B cell (primary cell): ENCODE measurements at regions not wholly inside any gene's neighbourhood (a gene's known extent, or its start where the extent isn't known, plus 50 kb on each side); places are given as distances from the start of the nearest gene placed in this dataset.

ENCODE experiments used
- ATAC-seq: fragments of 200-7000 bp; cut with Tn5 transposase; one replicate; pipeline ENCODE4 v1.10.0; 2021; ENCODE audit warnings: low read depth, mild to moderate bottlenecking, moderate number of reproducible peaks, moderate library complexity
- CTCF ChIA-PET: fragments of 350-600 bp; sonication (Branson Sonifier 250); formaldehyde crosslinking; loops from one replicate; lab custom pipeline; 2021; ENCODE audit warnings: antibody characterized with exemption, inconsistent platforms; lab: Charles Lee
- POLR2A ChIA-PET: fragments of 350-600 bp; sonication (Branson Sonifier 250); formaldehyde crosslinking; loops from one replicate; lab custom pipeline; 2021; ENCODE audit warnings: antibody characterized with exemption; lab: Charles Lee
- DNase-seq: peaks from one replicate; pipeline ENCODE4 v3.0.0; 2013
- H2AFZ ChIP-seq: 2 replicates; pipeline ENCODE4 v1.6.1; 2012; ENCODE audit warnings: mild to moderate bottlenecking, low read depth, low read length; ENCODE audit not compliant: insufficient read depth, poor library complexity, severe bottlenecking
- H3K27ac ChIP-seq, 2 donors: 1 replicate in 1 of 2; 2 replicates in 1 of 2; pipeline ENCODE4 v1.5.1; 2012 to 2013; ENCODE audit warnings: low read length in 2 of 2, mild to moderate bottlenecking in 2 of 2, moderate library complexity in 1 of 2
- H3K27me3 ChIP-seq, 4 experiments: fragments of 200-600 bp in 1 of 4; sonication (generic) in 1 of 4; replicated peaks in 1 of 4; 1 replicate in 2 of 4; 2 replicates in 2 of 4; pipeline versions ENCODE4 v1.6.1 to v1.7.0; 2013 to 2016; ENCODE audit warnings: low read length in 3 of 4, mild to moderate bottlenecking in 2 of 4, mixed read lengths in 1 of 4, moderate library complexity in 1 of 4; ENCODE audit not compliant: insufficient read depth in 4 of 4, control insufficient read depth in 3 of 4; ENCODE audit errors: control extremely low read depth in 1 of 4
- H3K36me3 ChIP-seq, 2 experiments: replicated peaks in 1 of 2; 1 replicate in 1 of 2; 2 replicates in 1 of 2; pipeline versions ENCODE4 v1.6.1 to v1.7.1; 2013; ENCODE audit warnings: low read length in 1 of 2; ENCODE audit not compliant: insufficient read depth in 2 of 2, control insufficient read depth in 1 of 2; ENCODE audit errors: control extremely low read depth in 1 of 2, extremely low read depth in 1 of 2
- H3K4me1 ChIP-seq, 2 donors: fragments of 200-600 bp in 1 of 2; sonication (generic) in 1 of 2; 1 replicate in 1 of 2; 2 replicates in 1 of 2; pipeline versions ENCODE4 v1.5.1 to v1.6.1; 2013 to 2017; ENCODE audit warnings: low read length in 2 of 2; ENCODE audit not compliant: control insufficient read depth in 2 of 2, insufficient read depth in 2 of 2
- H3K4me2 ChIP-seq: replicated peaks from 2 replicates; pipeline ENCODE3; 2012; ENCODE audit warnings: mild to moderate bottlenecking, low read depth, low read length; ENCODE audit not compliant: poor library complexity, severe bottlenecking
- H3K4me3 ChIP-seq, 5 experiments: fragments of 200-600 bp in 1 of 5; sonication (generic) in 1 of 5; 1 replicate in 3 of 5; 2 replicates in 2 of 5; pipeline versions ENCODE4 v1.5.1 to v1.7.0; 2011 to 2016; ENCODE audit warnings: low read length in 4 of 5, mild to moderate bottlenecking in 4 of 5, low read depth in 2 of 5, control low read depth in 1 of 5, moderate library complexity in 1 of 5; ENCODE audit not compliant: insufficient read depth in 1 of 5; ENCODE audit errors: control extremely low read depth in 1 of 5, extremely low read depth in 1 of 5
- H3K79me2 ChIP-seq: fragments of 200-600 bp; sonication (generic); one replicate; pipeline ENCODE4 v1.6.0; 2016; ENCODE audit warnings: low read length; ENCODE audit not compliant: control insufficient read depth, insufficient read depth
- H3K9ac ChIP-seq: fragments of 200-600 bp; sonication (generic); 2 replicates; pipeline ENCODE4 v1.6.1; 2017; ENCODE audit warnings: mild to moderate bottlenecking, low read length, moderate library complexity
- H3K9me3 ChIP-seq, 3 donors: one replicate each; pipeline versions ENCODE4 v1.6.1 to v1.7.1; 2013; ENCODE audit warnings: low read length in 2 of 3; ENCODE audit not compliant: control insufficient read depth in 2 of 3, insufficient read depth in 1 of 3; ENCODE audit errors: control extremely low read depth in 1 of 3
- H4K20me1 ChIP-seq: 2 replicates; pipeline ENCODE4 v1.6.0; 2012; ENCODE audit warnings: mild to moderate bottlenecking, low read length; ENCODE audit not compliant: insufficient read depth, control insufficient read depth, poor library complexity, severe bottlenecking
- H3K27ac Mint-ChIP-seq: one replicate; pipeline ENCODE4 v1.8.0; 2021; ENCODE audit warnings: mixed read lengths
- H3K27me3 Mint-ChIP-seq: one replicate; pipeline ENCODE4 v1.8.0; 2021; ENCODE audit warnings: mixed read lengths
- H3K4me1 Mint-ChIP-seq: one replicate; pipeline ENCODE4 v1.8.0; 2021; ENCODE audit warnings: mixed read lengths
- H3K4me3 Mint-ChIP-seq: one replicate; pipeline ENCODE4 v1.8.0; 2021; ENCODE audit warnings: mixed read lengths
- H3K9me3 Mint-ChIP-seq: one replicate; pipeline ENCODE4 v1.8.0; 2022; ENCODE audit warnings: mixed read lengths; ENCODE audit not compliant: insufficient read depth
- CTCF ChIP-seq: fragments of 200-600 bp; IDR thresholded peaks from one replicate; pipeline ENCODE4 v1.8.0; 2022; ENCODE audit warnings: antibody characterized with exemption, mild to moderate bottlenecking
- EZH2 ChIP-seq: IDR thresholded peaks from 2 replicates; pipeline ENCODE4 v1.6.1; 2012; ENCODE audit warnings: borderline replicate concordance, low read depth, mild to moderate bottlenecking, moderate library complexity, low read length; ENCODE audit not compliant: insufficient read depth, poor library complexity, severe bottlenecking
- WGBS: methylation state at CpG from one replicate; pipeline ENCODE4 v1.1.5; 2013; ENCODE audit warnings: missing lambda C conversion rate; ENCODE audit not compliant: insufficient coverage; 5-methylcytosine and 5-hydroxymethylcytosine counted together
- intact Hi-C: fragments of 100-400 bp; cut with micrococcal nuclease; formaldehyde crosslinking; loops from one replicate; pipeline ENCODE4 v1.10.0; 2022

GRCh38 chr9:14485366-14485765 lies 171.4 kb upstream of the NFIB start:
- WGBS, result 81% methylated on average over 5 of the region's 5 CpGs
- DNase-seq, result no peak
- no peak overlapping the region for H3K4me2 ChIP-seq
- no peak overlapping the region for H2AFZ ChIP-seq
- Mint-ChIP-seq H3K27ac (no peak overlapping the region), H3K4me3 (no peak overlapping the region), H3K9me3 (no peaks in the 10 kb centered on the region), H3K4me1 (no peaks in the 10 kb centered on the region), H3K27me3 (peaks cover 12% of the 10 kb centered on the region)
- H3K9ac ChIP-seq, result no peak overlapping the region
- no peak overlapping the region for H3K4me3 ChIP-seq
- no peaks in the 10 kb centered on the region for H3K27me3 ChIP-seq
- no peaks in the 10 kb centered on the region for H3K9me3 ChIP-seq
- H3K36me3 ChIP-seq, result no peaks in the 10 kb centered on the region
- intact Hi-C loops, result no loop called here
- ChIA-PET CTCF (no interaction called here), POLR2A (no interaction called here)
- no peaks in the 10 kb centered on the region for H3K79me2 ChIP-seq
- TF ChIP-seq EZH2, result no peak
- TF ChIP-seq CTCF, result no peak
- H3K27ac ChIP-seq, result no peak overlapping the region
- no peak for ATAC-seq
- no peaks in the 10 kb centered on the region for H4K20me1 ChIP-seq
- H3K4me1 ChIP-seq, result no peaks in the 10 kb centered on the region

GRCh38 chr9:14482856-14483255 lies 168.9 kb upstream of the NFIB start:
- Histone ChIP-seq H3K27ac (no peak overlapping the region), H3K27me3 (no peaks in the 10 kb centered on the region), H3K79me2 (no peaks in the 10 kb centered on the region), H3K4me3 (no peak overlapping the region), H3K36me3 (no peaks in the 10 kb centered on the region), H3K9me3 (no peaks in the 10 kb centered on the region), H3K9ac (no peak overlapping the region), H2AFZ (no peak overlapping the region), H3K4me2 (no peak overlapping the region), H4K20me1 (no peaks in the 10 kb centered on the region), H3K4me1 (no peaks in the 10 kb centered on the region)
- no peak for DNase-seq
- intact Hi-C loops, result no loop called here
- no CpG with 5 or more reads among the region's 3 CpGs for WGBS
- POLR2A ChIA-PET, result no interaction called here
- TF ChIP-seq EZH2 (no peak), CTCF (no peak)
- Mint-ChIP-seq H3K27ac (no peak overlapping the region), H3K27me3 (peaks cover 15% of the 10 kb centered on the region), H3K4me1 (no peaks in the 10 kb centered on the region), H3K9me3 (no peaks in the 10 kb centered on the region), H3K4me3 (no peak overlapping the region)
- no peak for ATAC-seq
- CTCF ChIA-PET, result no interaction called here
